ENCODE measurements at regions not wholly inside any gene's neighbourhood (a gene's known extent, or its start where the extent isn't known, plus 50 kb on each side); places are given as distances from the start of the nearest gene placed in this dataset.

- DNase-seq: no peak
Observed at GRCh38 chr2:15845737-15846405, 94.5 kb upstream of the MYCN start.

- no peak for DNase-seq
Observed at GRCh38 chr2:15846626-15847025, 93.7 kb upstream of the MYCN start.

GRCh38 chr2:15850534-15850933 is 89.8 kb upstream of the MYCN start:
- no peak for DNase-seq

- DNase-seq: no peak
Observed at GRCh38 chr2:15851076-15851693, 89.2 kb upstream of the MYCN start.

- no peak for DNase-seq
Observed at GRCh38 chr2:15852811-15853210, 87.5 kb upstream of the MYCN start.

GRCh38 chr2:15853903-15854302 is 86.4 kb upstream of the MYCN start:
- no peak for DNase-seq

GRCh38 chr2:15855766-15856260 is 84.5 kb upstream of the MYCN start:
- DNase-seq: no peak

GRCh38 chr2:15856318-15856717 is 84.0 kb upstream of the MYCN start:
- DNase-seq: no peak

GRCh38 chr2:15858466-15858865 is 81.9 kb upstream of the MYCN start:
- no peak for DNase-seq

- DNase-seq: no peak
Observed at GRCh38 chr2:15860051-15860663, 80.2 kb upstream of the MYCN start.

- DNase-seq: no peak
Observed at GRCh38 chr2:15860760-15861159, 79.6 kb upstream of the MYCN start.

GRCh38 chr2:15861172-15861822 is 79.1 kb upstream of the MYCN start:
- no peak for DNase-seq

- no peak for DNase-seq
Observed at GRCh38 chr2:15861898-15862297, 78.5 kb upstream of the MYCN start.

- no peak for DNase-seq
Observed at GRCh38 chr2:15863089-15863488, 77.3 kb upstream of the MYCN start.

GRCh38 chr2:15863494-15864175 is 76.7 kb upstream of the MYCN start:
- no peak for DNase-seq

GRCh38 chr2:15864176-15864769 is 76.1 kb upstream of the MYCN start:
- DNase-seq: no peak

- no peak for DNase-seq
Observed at GRCh38 chr2:15865923-15866322, 74.4 kb upstream of the MYCN start.

GRCh38 chr2:15866563-15867193 is 73.7 kb upstream of the MYCN start:
- no peak for DNase-seq

GRCh38 chr2:15867194-15868171 is 72.9 kb upstream of the MYCN start:
- no peak for DNase-seq

- DNase-seq: no peak
Observed at GRCh38 chr2:15868186-15868585, 72.2 kb upstream of the MYCN start.

GRCh38 chr2:15868704-15869103 is 71.6 kb upstream of the MYCN start:
- no peak for DNase-seq

Data from right hindlimb (tissue), 1 donor.